H1 (cell line): ENCODE measurements at regions not wholly inside any gene's neighbourhood (a gene's known extent, or its start where the extent isn't known, plus 50 kb on each side); places are given as distances from the start of the nearest gene placed in this dataset.
A peak's percentile ranks its signal among the peaks of the same experiment; 100 is the strongest.

Source experiments
- CTCF ChIA-PET: fragments of 300-600 bp; sonication (Branson Sonifier 250); formaldehyde crosslinking; loops from one replicate; lab custom pipeline; 2021; ENCODE audit not compliant: partially characterized antibody; lab: Charles Lee
- POLR2A ChIA-PET: fragments of 300-600 bp; sonication (Branson Sonifier 250); formaldehyde crosslinking; loops from one replicate; lab custom pipeline; 2021; ENCODE audit warnings: inconsistent platforms; ENCODE audit not compliant: partially characterized antibody; lab: Charles Lee
- DNase-seq, 2 experiments: peaks; one replicate each; pipeline versions ENCODE4 v3.0.0 to v3.0.0-alpha.2; 2010 to 2022; ENCODE audit warnings: low spot score in 2 of 2, low read depth in 1 of 2, mixed read lengths in 1 of 2
- FAIRE-seq: peaks from 2 replicates; lab custom pipeline; 2011; peaks lifted over from hg19 to GRCh38; lab: Jason Lieb, UNC
- H2AFZ ChIP-seq: 2 replicates; pipeline ENCODE4 v1.8.1; 2012; ENCODE audit warnings: low read length, inconsistent platforms
- H2AK5ac ChIP-seq: 2 replicates; pipeline ENCODE4 v1.6.1; 2013; ENCODE audit warnings: low read depth, low read length
- H2BK120ac ChIP-seq: replicated peaks from 2 replicates; pipeline ENCODE3; 2013; ENCODE audit warnings: low read depth, low read length, inconsistent platforms
- H2BK12ac ChIP-seq: 2 replicates; pipeline ENCODE4 v1.6.1; 2013; ENCODE audit warnings: low read depth, low read length
- H2BK15ac ChIP-seq: 2 replicates; pipeline ENCODE4 v1.6.1; 2013; ENCODE audit warnings: low read length
- H2BK20ac ChIP-seq: 2 replicates; pipeline ENCODE4 v1.6.1; 2013; ENCODE audit warnings: low read length
- H2BK5ac ChIP-seq: 2 replicates; pipeline ENCODE4 v1.6.1; 2013; ENCODE audit warnings: low read depth, low read length
- H3K14ac ChIP-seq: 2 replicates; pipeline ENCODE4 v1.6.1; 2013; ENCODE audit warnings: inconsistent platforms; ENCODE audit not compliant: insufficient read length
- H3K18ac ChIP-seq: 2 replicates; pipeline ENCODE4 v1.6.1; 2013; ENCODE audit warnings: low read length; ENCODE audit errors: extremely low read depth
- H3K23ac ChIP-seq: 2 replicates; pipeline ENCODE4 v1.6.1; 2013; ENCODE audit warnings: inconsistent platforms; ENCODE audit not compliant: insufficient read length
- H3K23me2 ChIP-seq: 2 replicates; pipeline ENCODE4 v1.6.1; 2013; ENCODE audit warnings: low read depth, low read length
- H3K27ac ChIP-seq: 2 replicates; pipeline ENCODE4 v1.6.1; 2011; ENCODE audit warnings: low read depth, low read length, inconsistent platforms
- H3K27me3 ChIP-seq, 4 experiments: replicated peaks in 1 of 4; 1 replicate in 1 of 4; 2 replicates in 3 of 4; pipeline versions ENCODE4 v1.6.1 to v1.8.1; 2011 to 2013; ENCODE audit warnings: low read length in 3 of 4, mild to moderate bottlenecking in 3 of 4, inconsistent platforms in 2 of 4, mixed read lengths in 2 of 4, moderate library complexity in 1 of 4; ENCODE audit not compliant: control insufficient read depth in 3 of 4, insufficient read depth in 3 of 4; ENCODE audit errors: extremely low read depth in 1 of 4
- H3K36me3 ChIP-seq, 4 experiments: 2 replicates each; pipeline versions ENCODE4 v1.6.1 to v1.8.1; 2011 to 2013; ENCODE audit warnings: mild to moderate bottlenecking in 4 of 4, low read length in 3 of 4, moderate library complexity in 2 of 4, control low read depth in 1 of 4, inconsistent platforms in 1 of 4; ENCODE audit not compliant: insufficient read depth in 4 of 4, control insufficient read depth in 2 of 4
- H3K4ac ChIP-seq: replicated peaks from 2 replicates; pipeline ENCODE3; 2013; ENCODE audit warnings: low read length, low read depth, mixed read lengths, inconsistent platforms; ENCODE audit not compliant: insufficient read length
- H3K4me1 ChIP-seq, 4 experiments: replicated peaks in 1 of 4; 1 replicate in 1 of 4; 2 replicates in 3 of 4; pipeline versions ENCODE4 v1.6.1 to v1.8.1; 2011 to 2013; ENCODE audit warnings: low read length in 3 of 4, inconsistent platforms in 2 of 4, mixed read lengths in 1 of 4; ENCODE audit not compliant: insufficient read depth in 4 of 4, control insufficient read depth in 3 of 4
- H3K4me2 ChIP-seq, 2 experiments: 2 replicates each; pipeline versions ENCODE4 v1.6.1 to v1.8.1; 2011 to 2013; ENCODE audit warnings: low read depth in 2 of 2, low read length in 2 of 2, control low read depth in 1 of 2, inconsistent platforms in 1 of 2, mild to moderate bottlenecking in 1 of 2; ENCODE audit not compliant: insufficient read depth in 1 of 2
- H3K4me3 ChIP-seq, 4 experiments: fragments of 200-600, 300-600 bp in 1 of 4; sonication (generic), shearing (Covaris generic), sonication (Bioruptor Twin) in 1 of 4; 2 replicates each; pipeline versions ENCODE4 v1.5.1 to v1.8.1; 2011 to 2016; ENCODE audit warnings: low read length in 4 of 4, low read depth in 3 of 4, control low read depth in 2 of 4, inconsistent platforms in 2 of 4, mild to moderate bottlenecking in 2 of 4, mixed read lengths in 1 of 4, moderate library complexity in 1 of 4; ENCODE audit not compliant: insufficient read depth in 2 of 4; ENCODE audit errors: extremely low read depth in 1 of 4
- H3K56ac ChIP-seq: replicated peaks from 2 replicates; pipeline ENCODE3; 2013; ENCODE audit warnings: low read depth, mild to moderate bottlenecking, mixed read lengths, low read length, inconsistent platforms; ENCODE audit not compliant: insufficient read length
- H3K79me1 ChIP-seq: 2 replicates; pipeline ENCODE4 v1.6.1; 2013; ENCODE audit warnings: low read depth, low read length, control low read depth
- H3K79me2 ChIP-seq, 2 experiments: 2 replicates each; pipeline versions ENCODE4 v1.6.1 to v1.8.1; 2012 to 2013; ENCODE audit warnings: low read length in 2 of 2, mild to moderate bottlenecking in 2 of 2, inconsistent platforms in 1 of 2; ENCODE audit not compliant: insufficient read depth in 2 of 2, control insufficient read depth in 1 of 2
- H3K9ac ChIP-seq, 4 experiments: replicated peaks in 1 of 4; 1 replicate in 1 of 4; 2 replicates in 3 of 4; pipeline versions ENCODE4 v1.6.1 to v1.8.1; 2011 to 2013; ENCODE audit warnings: low read depth in 3 of 4, low read length in 3 of 4, control low read depth in 2 of 4, mild to moderate bottlenecking in 2 of 4, moderate library complexity in 2 of 4, inconsistent platforms in 1 of 4; ENCODE audit errors: extremely low read depth in 1 of 4
- H3K9me3 ChIP-seq, 2 experiments: 2 replicates each; pipeline versions ENCODE4 v1.6.1 to v1.8.1; 2012 to 2013; ENCODE audit warnings: mild to moderate bottlenecking in 2 of 2, moderate library complexity in 2 of 2, control low read depth in 1 of 2, inconsistent platforms in 1 of 2, low read depth in 1 of 2, low read length in 1 of 2, mixed read lengths in 1 of 2; ENCODE audit not compliant: insufficient read depth in 2 of 2
- H4K20me1 ChIP-seq, 2 experiments: replicated peaks in 1 of 2; 2 replicates each; pipeline versions ENCODE3 to v1.8.1; 2011 to 2013; ENCODE audit warnings: inconsistent platforms in 2 of 2, low read length in 2 of 2, mild to moderate bottlenecking in 1 of 2; ENCODE audit not compliant: insufficient read depth in 2 of 2, control insufficient read depth in 1 of 2
- H4K5ac ChIP-seq: 2 replicates; pipeline ENCODE4 v1.6.1; 2013; ENCODE audit warnings: low read length, low read depth, mixed read lengths, inconsistent platforms; ENCODE audit not compliant: insufficient read length
- H4K8ac ChIP-seq: 2 replicates; pipeline ENCODE4 v1.8.0; 2013; ENCODE audit warnings: mild to moderate bottlenecking, moderate library complexity, low read length, inconsistent platforms; ENCODE audit not compliant: insufficient read depth; ENCODE audit errors: extremely low read depth
- H4K91ac ChIP-seq: replicated peaks from 2 replicates; pipeline ENCODE3; 2013; ENCODE audit warnings: low read length, mixed read lengths, inconsistent platforms; ENCODE audit not compliant: insufficient read length
- ASH2L ChIP-seq: fragments of 200-600, 300-600 bp; sonication (generic); IDR thresholded peaks from one replicate; pipeline ENCODE4 v1.7.1; 2017; ENCODE audit warnings: low read length
- JUND ChIP-seq: IDR thresholded peaks from 2 replicates; pipeline ENCODE4 v1.6.1; 2011; ENCODE audit warnings: mild to moderate bottlenecking, improper control_type of control experiment, low read length
- KDM4A ChIP-seq: IDR thresholded peaks from one replicate; pipeline ENCODE4 v1.7.1; 2012; ENCODE audit warnings: low read depth, mild to moderate bottlenecking, moderate library complexity, low read length, inconsistent platforms; ENCODE audit not compliant: severe bottlenecking
- KDM5A ChIP-seq: fragments of 200-600 bp; IDR thresholded peaks from 2 replicates; pipeline ENCODE4 v1.7.1; 2012; ENCODE audit warnings: mild to moderate bottlenecking, low read length, inconsistent platforms, mixed read lengths
- ZNF274 ChIP-seq: IDR thresholded peaks from 2 replicates; pipeline ENCODE4 v1.7.0; 2012; ENCODE audit warnings: low read length, borderline replicate concordance; ENCODE audit errors: extremely low read depth
- WGBS, 2 experiments: shearing (Covaris generic) in 1 of 2; methylation state at CpG; one replicate each; pipeline versions ENCODE4 v1.1.6 to v1.1.7; 2013 to 2015; ENCODE audit warnings: low lambda C conversion rate in 2 of 2, mixed read lengths in 2 of 2, inconsistent platforms in 1 of 2, low coverage in 1 of 2, missing lambda C conversion rate in 1 of 2; ENCODE audit not compliant: insufficient replicate concordance in 2 of 2, insufficient coverage in 1 of 2, insufficient read length in 1 of 2; ENCODE audit errors: extremely low coverage in 1 of 2, missing lambda C conversion rate in 1 of 2; 5-methylcytosine and 5-hydroxymethylcytosine counted together

DNA sequence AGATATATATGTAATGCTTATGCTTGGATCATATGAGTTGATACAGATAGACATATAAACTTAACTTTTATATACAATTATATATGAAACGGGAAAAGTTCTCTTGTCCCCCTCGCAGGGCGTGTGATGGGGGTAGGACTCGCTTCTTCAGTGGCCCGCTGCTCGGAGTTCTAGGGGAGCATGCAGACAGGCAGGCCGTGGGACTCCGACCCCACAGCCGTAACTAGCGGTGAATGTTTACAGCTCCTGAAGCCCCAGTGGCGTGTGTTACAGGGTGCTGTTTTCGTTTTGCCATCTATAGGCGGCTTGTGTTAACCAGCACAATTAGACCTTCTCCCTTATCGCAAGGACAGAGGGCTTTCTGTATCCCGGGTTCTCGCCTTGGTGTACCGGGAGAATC is 1899.8 kb downstream of the PCDH9 start:
- H3K36me3 ChIP-seq, result no peaks in the 10 kb centered on the region
- H2BK5ac ChIP-seq, result no peak overlapping the region
- FAIRE-seq, result no peak
- H3K4me1 ChIP-seq, result no peaks in the 10 kb centered on the region
- no peak overlapping the region for H3K23ac ChIP-seq
- no peak overlapping the region for H3K4me3 ChIP-seq
- H2BK20ac ChIP-seq, result no peak overlapping the region
- H4K20me1 ChIP-seq, result no peaks in the 10 kb centered on the region
- H3K79me2 ChIP-seq, result no peaks in the 10 kb centered on the region
- WGBS, 2 experiments, result 94% methylated on average over 17 of the region's 17 CpGs; no CpG with 5 or more reads in 1 of the 2 experiments
- H2AK5ac ChIP-seq, result no peak overlapping the region
- no peak overlapping the region for H3K9ac ChIP-seq
- no peak overlapping the region for H3K27ac ChIP-seq
- no peak overlapping the region for H4K8ac ChIP-seq
- H3K27me3 ChIP-seq, result no peaks in the 10 kb centered on the region
- no peak overlapping the region for H3K4me2 ChIP-seq
- no peak overlapping the region for H4K91ac ChIP-seq
- no peak overlapping the region for H2BK120ac ChIP-seq
- no peak for TF ChIP-seq ZNF274
- no peak for TF ChIP-seq ASH2L
- no peak for TF ChIP-seq KDM4A
- TF ChIP-seq JUND, result no peak
- TF ChIP-seq KDM5A, result no peak
- H3K4ac ChIP-seq, result no peak overlapping the region
- H2AFZ ChIP-seq, result peak overlapping the region; percentile 67; the same call in 1 of the 2 replicates
- no peaks in the 10 kb centered on the region for H3K79me1 ChIP-seq
- H3K23me2 ChIP-seq, result no peaks in the 10 kb centered on the region
- no peak overlapping the region for H3K18ac ChIP-seq
- no peak overlapping the region for H3K56ac ChIP-seq
- no peak overlapping the region for H2BK12ac ChIP-seq
- no peak for DNase-seq
- ChIA-PET CTCF (no interaction called here), POLR2A (no interaction called here)
- no peak overlapping the region for H2BK15ac ChIP-seq
- no peak overlapping the region for H3K14ac ChIP-seq
- H3K9me3 ChIP-seq, result no peaks in the 10 kb centered on the region
- H4K5ac ChIP-seq, result no peak overlapping the region
